CD4-positive, alpha-beta T cell treated with Interferon gamma for 1 hour (primary cell): ENCODE measurements at regions not wholly inside any gene's neighbourhood (a gene's known extent, or its start where the extent isn't known, plus 50 kb on each side); places are given as distances from the start of the nearest gene placed in this dataset.
"Not testable (repeated sequence)": the region's sequence is repeated elsewhere in the genome, so short reads cannot be mapped to it uniquely, and the experiment has no call there.

Experiments
- DNase-seq: peaks from one replicate; pipeline ENCODE4 v3.0.0-alpha.2; 2020

DNA sequence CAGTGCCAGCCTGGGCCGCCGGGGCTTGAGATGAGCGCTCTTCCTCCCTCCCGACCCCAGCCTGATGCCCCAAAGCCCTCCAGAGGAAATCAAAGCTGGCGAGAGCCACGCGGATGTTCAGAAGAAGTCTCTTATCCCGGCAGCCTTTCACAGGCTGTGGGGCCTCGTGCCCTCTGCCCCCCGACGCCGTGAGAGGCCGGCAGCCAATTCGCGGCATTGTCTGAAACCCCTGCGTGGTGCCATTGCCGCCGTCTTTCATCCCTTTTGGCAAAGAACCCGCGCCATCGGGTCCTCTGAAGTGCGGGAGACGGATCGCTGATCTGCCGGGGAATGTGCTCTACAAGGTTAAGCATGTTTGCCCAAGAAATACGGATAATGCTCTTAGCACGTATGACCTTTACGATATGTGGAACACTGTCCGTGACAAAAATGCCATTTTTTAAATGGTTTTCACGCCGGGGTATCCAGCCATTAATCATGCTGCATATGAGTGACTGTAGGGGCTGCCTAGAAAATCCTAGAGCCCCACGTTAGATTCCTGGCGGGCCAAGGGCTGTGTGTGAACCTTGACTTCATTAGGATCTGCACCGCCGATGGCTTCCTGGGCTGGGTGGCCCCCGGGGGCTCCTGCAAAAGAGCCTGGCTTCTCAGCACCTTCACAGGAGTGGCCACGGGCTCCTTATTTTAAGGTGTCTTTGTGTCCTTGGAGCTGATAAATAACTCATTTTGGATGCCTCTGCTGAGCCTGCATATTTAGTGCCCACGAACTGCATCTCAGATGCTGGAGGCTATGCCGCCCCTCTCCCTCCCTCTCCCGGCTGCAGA is 165.1 kb upstream of the TNRC6C start:
- DNase-seq: no peak

DNA sequence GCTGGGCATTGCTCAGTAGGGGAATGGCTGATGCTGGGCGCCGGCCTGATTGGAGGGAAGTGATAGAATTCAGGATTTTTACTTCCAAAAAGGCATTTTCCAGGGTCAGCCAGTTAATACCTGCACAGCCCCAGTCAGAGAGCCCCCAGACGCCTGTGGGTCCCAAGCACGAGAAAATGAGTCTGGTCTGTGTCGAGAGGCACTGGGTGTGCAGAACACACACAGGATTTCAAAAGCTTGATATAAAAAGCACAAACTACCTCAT is 164.6 kb upstream of the TNRC6C start:
- DNase-seq: no peak

DNA sequence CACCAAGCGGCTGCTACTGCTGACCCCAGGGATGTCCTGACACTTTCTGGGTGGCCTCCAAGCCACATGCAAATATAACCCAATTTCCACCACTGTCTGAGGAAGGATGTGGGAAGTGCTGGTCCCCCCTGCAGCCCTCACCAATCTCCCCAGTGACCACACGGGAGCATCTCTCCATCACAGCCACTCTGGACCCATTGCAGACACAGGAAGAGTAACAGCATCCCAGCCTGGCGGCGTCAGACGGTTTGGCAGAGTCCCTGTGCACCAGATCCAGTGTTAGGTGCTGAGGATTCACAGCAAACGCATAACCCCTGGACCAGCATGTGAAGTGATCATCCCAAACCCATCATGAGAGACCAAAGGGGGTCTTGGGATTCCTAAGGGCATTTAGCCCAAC is 163.7 kb upstream of the TNRC6C start:
- DNase-seq: no peak

DNA sequence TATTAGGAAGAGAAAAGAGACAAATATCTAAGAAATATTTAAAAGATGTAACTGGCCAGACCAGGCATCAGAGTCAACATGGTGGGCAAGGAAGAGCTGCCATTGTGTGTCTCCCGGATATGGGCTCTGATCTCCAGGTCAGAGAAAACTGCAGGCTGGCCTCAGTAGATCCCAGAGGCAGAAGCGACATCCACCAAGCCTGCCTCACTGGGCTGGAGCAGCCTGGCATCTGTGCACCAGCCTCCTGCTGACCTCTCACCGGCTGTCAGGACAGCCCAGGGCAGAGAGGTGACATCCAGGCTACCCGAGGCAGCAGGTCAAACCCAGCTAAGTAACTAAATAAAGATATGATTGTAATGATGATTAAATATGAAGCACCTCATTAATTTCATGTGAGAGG is 162.8 kb upstream of the TNRC6C start:
- no peak for DNase-seq

DNA sequence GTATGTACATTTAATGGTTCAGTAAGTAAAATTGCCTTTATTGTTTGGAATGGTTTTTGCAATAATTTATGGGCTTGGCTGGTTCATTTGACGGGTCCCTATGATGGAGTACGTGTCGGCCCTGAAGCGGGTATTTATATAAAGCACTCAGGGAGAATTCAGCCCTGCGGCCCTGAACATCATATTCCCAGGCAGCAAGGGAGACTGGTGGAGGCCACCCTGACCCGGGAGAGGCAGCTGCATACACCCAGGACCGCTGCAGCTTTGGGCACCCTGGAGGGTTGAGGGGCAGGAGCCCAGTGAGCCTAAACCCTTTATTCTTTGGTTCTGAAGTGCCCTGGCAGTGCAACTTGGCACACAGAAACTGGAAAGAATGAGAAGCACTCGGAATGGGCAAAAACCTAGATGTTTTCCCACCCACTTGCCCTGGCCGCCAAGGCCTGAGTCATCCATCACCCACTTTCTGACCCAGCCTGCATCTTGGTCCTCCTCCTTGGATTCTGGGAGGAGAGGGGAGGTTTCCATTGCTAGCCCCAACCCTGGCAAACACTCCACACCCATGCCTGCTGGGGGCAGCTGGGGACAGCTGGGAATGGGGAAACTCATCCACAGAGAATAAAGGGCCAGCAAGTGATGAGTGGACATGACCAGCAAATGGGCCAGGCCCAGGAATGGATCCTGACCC is 162.2 kb upstream of the TNRC6C start:
- DNase-seq: no peak

DNA sequence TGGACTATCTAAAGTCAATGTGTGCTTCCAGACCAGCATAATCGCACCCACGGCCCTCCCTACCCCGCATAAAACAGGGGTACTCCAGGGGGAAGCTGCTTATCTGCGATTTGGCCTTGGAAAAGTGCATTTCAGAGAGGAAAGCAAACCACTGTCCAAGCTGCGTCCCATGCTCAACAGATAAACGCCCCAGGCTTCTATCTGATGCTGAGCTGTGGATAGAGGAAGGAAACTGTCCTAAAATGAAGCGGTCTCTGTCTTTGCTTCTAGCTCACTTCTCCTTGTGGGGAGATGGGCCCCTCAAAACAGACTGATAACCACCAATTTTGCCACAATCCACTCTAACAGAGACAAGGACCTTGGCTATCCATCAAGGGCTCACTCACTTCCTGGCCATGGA is 160.5 kb upstream of the TNRC6C start:
- DNase-seq: no peak

DNA sequence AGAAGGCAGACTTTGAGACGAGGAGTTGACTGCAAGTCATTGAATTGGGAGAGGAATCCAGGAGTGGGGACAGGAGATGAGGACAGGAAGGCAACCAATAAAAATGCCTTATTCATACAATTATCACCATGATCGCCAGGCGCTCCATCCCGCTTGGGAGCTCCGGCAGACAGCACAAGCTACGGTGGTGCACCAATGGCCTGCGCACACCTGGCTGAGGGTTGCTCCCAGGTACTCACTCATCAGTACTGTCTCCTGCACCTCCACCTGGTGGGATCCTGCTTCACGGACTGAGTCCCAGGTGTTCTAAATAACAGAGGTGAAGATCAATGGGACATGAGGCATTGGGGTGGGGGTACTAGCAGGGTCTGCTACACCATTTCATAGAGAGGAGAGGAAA is 160.0 kb upstream of the TNRC6C start:
- no peak for DNase-seq

DNA sequence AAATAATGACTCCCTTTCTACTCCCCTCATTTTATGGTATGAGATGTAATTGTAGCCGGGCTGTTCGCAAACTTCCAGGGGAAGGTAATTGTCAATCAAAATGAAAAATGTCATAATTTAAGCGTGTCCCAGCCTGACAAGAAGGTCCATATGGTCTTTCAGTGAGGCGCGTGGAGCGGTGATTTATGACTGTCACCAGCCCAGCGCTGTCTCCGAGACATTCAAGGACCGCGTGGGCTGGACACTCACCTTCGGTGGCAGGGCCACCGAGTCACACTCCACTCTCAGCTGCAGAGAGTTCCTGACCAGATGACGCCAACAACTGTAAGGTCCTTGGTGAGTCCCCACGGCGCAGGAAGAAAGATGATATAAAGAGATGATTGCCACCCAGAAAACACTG is 157.7 kb upstream of the TNRC6C start:
- DNase-seq: no peak

DNA sequence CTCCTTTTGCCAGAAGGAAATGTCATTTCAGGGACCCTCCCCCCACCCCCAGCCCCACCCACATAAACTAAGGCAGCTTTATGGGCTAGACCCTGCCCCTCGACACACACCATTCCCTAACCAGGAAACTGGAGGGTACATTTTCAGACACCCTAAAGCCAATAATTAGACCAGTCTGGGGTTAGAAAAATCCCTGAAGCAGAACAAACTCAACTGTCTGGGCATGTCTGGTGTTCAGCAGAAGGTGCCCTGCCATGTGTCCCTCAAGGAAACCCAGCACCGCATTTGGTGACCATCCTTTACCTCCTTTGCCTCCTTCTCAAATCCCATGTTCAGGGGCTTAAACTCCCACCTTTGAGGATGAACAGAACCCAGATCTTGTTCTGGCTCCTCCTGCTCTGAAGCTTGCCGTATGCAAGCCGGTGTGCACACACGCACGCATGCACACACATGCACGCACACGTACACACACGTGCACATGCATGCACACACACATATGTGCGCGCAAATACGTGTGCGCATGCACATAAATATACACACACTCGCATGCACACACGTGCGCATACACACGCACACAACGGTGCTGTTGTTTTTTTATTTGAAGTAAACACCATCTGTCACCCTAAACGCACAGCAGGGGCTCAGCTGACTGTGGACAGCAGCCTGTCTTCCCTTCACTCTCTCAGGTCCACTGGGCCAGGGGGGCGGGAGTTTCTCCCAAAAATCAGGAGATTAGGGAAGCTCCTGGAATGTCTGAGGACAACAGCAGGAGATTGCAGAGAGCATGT is 156.8 kb upstream of the TNRC6C start:
- DNase-seq: no peak

DNA sequence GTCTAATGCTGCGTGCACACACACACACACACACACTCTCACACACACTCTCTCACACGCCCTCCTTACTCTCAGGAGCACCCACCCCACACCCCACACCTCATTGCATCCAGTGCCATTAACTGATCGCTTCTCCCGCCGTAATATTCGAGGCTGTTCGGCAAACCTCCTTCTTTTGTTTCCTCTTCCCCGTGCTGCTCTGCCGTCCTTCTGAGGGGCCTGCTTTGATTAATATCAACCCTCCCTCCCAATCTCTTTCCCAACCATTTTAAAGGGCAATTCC is 156.2 kb upstream of the TNRC6C start:
- DNase-seq: no peak

DNA sequence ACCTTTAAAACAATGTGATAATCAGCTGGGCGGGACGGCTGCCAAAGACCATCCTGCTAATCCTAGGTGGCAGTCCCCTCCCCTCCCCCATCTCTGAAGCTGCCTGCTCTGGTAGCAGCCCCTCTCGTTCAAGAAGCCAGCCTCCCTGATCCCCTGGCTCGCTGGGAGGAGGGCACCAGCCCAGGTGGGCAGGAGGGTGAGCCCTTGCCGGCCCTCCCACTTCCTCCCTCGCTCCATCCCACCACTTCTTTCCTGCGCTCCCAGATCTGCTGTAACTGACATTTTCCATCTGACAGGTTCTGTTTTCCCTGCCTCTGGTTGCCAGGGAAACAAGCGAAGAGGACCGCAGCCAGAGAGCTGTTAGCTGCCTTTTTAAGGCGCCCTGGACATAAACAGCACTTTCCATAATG is 155.7 kb upstream of the TNRC6C start:
- DNase-seq: no peak

DNA sequence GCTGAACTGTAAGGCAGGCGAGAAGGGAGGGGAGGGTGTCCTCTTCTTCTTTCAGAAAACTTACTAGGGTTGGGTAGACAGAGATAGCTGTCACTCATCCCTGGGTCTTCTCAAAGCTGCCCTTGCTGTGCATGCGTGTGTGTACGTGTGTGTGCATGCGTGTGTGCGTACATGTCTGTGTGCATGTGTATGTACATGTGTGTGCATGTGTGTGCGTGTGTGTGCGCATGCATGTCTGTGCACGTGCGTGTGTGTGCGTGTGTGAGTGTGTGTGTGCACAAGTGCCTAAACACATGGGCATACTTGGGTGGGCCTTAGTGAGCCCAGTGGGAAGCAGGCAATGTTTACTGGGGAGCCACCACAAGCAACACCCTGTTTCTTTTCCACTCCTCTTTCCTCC is 154.8 kb upstream of the TNRC6C start:
- DNase-seq: no peak

DNA sequence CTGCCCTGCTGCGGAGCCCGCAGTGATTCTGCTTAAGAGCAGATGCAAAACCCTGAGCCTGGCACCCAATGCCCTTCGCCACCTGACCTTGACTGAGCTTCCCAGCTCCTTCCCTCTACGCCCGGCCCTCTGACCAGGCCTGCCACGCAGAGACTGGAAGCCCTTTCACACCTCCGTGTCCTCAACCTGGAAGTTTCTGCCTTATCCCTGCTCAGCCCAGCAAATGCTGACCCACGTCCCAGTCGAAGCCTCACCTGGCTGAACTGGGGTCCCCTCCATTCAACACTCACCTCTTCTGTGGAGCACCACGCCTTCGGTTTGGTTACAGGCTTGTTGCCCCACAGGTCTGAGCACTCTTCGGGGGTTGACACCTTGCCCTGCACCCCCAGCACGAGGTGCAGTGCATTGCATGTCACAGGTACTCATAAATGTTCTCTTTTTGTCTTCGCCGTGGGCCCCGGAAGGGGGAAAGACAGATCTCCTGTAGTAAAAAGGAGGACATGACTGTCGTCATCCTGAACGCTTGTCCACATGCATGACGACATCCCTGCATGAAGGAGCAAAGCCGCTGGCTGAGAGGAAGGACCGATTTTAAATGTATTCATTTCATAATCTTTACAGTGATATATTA is 153.6 kb upstream of the TNRC6C start:
- no peak for DNase-seq

DNA sequence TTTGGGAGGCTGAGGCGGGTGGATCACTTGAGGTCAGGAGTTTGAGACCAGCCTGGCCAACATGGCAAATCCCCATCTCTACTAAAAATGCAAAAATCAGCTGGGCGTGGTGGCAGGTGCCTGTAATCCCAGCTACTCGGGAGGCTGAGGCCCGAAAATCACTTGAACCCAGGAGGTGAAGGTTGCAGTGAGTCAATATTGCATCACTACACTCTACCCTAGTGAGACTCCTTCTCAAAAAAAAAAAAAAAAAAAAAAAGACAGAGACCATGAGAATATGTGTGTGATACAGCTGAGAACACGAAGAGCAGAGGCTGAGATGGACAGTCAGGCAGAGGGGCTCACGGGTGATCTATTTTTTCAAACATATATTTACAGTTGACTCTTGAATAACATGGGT is 152.5 kb upstream of the TNRC6C start:
- DNase-seq: not testable (repeated sequence)

DNA sequence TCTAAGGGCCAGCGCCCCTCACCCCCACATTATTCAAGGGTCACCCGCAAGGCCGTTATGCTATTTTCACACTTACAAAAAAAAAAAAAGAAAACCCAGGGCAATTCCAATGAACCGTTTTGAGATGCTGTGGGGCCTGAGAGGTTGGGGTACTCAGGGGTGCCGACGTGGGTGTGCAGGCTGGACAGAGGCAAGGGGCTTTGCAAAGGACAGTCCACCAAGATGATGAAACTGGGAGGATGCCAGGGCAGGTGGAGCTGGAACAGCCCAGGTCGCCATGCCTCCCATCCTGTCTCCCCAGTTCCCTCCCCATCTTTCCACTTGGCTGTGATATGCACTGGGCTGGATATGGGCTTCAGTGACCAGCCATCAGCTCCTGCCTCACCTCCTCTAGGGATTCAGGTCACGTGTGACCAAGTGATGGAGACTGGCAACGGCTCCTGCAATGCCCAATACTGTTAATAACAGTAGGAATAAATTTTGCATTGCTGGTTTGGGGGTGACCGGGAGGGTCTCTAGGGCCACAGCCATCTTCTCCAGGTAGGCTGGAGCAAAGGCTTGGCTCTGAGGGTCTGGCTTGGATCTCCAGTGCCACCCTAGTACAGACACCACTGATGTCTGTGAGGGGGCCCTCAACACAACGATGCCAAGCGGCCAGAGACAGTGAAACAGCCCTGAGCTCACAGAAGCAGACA is 151.3 kb upstream of the TNRC6C start:
- no peak for DNase-seq

DNA sequence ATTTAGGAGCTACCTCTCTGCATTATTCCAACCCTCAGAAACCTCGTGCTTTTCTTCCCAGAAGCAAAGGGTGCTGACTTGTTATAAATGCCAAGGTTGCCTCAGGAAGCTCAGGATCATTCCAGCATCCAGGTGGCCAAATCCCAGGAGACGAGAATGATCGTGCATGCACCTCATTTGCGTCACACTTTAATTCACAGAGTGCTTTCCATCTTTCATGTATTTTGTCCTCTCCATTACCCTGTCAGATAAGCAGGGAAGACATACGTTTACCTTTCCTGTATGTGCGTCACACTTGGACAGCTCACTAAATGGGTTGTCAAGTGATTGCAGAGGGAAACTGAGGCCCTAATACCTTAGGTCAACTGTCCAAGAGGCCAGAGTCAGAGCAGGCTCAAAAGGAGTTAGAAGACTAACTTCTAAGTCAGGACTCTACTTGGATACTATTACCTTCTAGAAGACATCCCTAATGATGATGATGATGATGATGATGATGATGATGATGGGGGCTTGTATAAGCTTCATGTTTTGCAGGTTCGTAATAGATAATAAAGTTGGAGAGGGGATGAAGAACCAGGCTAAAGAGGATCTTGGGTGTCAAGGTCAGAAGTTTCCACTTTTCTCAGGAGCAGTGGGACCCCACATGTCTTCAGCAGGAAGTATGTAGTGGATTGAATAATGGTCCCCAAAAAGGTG is 150.6 kb upstream of the TNRC6C start:
- no peak for DNase-seq

DNA sequence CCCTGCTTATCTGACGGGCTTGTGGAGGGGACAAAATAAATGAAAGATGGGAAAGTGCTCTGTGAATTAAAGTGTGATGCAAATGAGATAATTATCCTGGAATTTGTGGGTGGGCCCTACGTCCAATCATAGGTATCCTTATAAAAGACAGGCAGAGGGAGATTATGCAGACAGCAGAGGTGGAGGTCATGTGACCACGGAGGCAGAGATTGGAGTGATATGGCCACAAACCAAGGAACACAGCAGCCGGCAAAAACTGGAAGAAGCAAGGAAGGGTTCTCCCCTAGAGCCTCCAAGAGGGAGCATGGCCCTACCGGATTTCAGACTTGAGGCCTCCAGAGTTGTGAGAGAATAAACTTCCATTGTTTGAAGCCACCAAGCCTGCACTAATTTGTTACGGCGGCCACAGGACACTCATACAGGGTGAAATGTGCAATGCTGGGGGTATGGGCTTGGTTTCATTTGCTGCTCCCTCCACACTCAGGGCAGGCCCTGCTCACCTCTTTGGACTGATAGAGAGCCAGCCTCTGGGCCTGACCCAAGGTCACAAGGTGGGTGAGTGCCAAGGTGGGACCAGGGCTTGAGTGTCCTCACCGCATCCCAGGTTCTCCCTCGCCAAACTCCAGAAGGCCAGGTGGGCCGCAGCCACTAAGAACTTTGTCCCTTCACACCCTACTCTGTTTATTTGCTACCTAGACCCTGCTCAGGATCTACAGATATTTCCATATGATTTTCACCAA is 149.6 kb upstream of the TNRC6C start:
- no peak for DNase-seq

DNA sequence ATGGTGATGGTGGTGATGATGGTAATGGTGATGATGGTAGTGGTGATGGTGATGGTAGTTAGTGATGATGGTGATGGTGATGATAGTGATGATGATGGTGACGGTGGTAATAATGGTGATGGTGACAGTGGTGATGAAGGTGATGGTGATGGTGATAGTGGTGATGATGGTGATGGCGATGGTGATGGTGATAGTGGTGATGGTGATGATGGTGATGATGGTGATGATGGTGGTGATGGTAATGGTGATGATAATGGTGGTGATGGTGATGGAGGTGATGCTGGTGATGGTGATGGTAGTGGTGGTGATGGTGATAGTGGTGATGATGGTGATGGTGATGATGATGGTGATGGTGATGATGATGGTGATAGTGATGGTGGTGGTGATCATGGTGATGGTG is 148.7 kb upstream of the TNRC6C start:
- no peak for DNase-seq

DNA sequence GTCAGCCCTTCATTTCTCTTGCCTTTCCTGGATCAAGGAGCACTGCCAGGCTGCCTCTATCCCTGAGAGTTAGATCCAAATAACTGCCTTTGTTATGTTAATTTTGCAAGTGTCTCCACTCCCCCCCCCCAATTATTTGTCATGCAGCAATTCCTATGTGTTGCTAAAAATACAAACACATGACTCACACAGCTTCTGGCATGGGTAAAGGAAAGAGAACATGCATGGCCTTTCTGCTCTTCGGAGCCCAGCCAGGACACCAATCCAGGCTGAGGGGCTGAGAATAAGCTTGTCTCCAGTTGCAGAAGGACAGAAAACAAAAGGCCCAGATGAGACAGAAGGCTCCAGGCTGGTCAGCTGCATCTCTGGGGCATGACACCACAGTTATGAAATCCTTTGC is 148.0 kb upstream of the TNRC6C start:
- DNase-seq: no peak

DNA sequence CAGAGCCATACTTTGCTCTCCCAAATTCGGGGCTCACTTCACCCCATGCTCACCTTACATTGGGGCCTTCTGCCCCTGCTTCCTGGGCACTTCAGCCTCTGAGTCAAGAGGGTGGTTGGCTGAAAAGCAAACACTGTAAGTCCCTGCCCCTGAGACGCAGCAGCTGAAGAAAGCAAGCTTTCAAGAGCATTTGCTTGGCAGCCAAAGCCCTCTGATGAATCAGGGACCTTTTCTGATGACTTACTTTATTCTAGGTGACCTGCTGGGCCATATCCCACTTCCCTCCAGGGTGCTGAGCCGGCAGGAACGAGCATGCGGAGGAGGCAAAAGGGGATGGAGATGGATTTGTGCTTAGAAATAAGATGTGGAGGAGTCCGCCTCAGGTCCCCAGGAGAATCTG is 147.0 kb upstream of the TNRC6C start:
- no peak for DNase-seq

DNA sequence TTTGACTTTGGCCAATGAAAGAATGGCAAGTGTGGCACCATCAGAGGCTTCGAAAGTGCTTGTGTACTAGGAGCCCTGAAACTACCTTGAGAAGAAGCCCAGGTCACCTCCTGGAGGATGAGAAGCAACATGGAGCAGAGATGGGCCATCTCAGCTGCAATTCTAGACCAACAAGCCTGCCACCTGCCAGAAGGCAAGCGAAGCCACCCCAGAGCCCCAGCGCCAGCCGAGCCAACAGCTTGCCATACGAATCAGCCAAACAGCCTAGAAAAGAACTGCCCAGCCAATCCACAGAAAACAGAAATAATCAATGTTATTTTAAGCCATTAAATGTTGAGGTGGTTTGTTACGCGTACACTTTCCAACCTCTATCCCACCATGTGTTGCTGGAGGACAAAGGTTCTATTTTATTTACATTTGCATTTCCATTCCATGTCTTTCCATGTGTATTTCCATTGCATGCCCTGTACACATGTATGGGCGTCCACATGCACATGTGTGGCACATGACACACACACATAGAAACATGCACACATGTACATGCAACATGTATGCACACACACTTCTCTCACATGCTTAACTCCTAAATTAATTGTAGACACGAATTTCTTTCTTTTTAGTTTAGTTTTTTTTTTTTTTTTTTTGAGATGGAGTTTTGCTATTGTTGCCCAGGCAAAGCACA is 144.3 kb upstream of the TNRC6C start:
- DNase-seq: no peak
